ENCODE measurements at regions not wholly inside any gene's neighbourhood (a gene's known extent, or its start where the extent isn't known, plus 50 kb on each side); places are given as distances from the start of the nearest gene placed in this dataset.

DNA sequence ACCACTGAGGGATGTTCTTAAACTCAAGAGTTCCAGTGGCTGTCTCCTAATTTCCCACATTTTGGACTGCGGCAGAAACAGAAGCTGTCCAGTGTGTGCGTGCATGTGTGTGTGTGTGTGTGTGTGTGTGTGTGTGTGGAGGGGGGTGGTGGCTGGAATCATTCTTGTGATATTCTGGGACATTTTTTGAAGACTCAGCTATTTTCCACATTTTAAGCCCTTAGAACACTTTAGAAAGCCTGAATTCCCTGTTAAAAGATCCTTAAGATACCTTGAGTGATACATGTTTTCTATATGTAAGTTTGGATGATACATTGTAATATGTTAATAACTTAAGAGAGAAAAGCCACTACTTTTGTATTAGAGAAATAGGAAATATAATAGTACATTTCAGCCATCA, 636.4 kb downstream of the PLPP3 start:
- Mint-ChIP-seq H3K27me3 (peaks cover 7 to 9% of the 10 kb centered on the region in 2 donors), H3K9me3 (peaks cover 2% of the 10 kb centered on the region), H3K4me3 (no peak overlapping the region), H3K36me3 (no peaks in the 10 kb centered on the region), H3K27ac (no peak overlapping the region), H3K4me1 (ENCODE audit: low read depth in 2 of 2) (no peaks in the 10 kb centered on the region)
- DNase-seq (ENCODE audit: low spot score): no peak
- ATAC-seq: no peak

DNA sequence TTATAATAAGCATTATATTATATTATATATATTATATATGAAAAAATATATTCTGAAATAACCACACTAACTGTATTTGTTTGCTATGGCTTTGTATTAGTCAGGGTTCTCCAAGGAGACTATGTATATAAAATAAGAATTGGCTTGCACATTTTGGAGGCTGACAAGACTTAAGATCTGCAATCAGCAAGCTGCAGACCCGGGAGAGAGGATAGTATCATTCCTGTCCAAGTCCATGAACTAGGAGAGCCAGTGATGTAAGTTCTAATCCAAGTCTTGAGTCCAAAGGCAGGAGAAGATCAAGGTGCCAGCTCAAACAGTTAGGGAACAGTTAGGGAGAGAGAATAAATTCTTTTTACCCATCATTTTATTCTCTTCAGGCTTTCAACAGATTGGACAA, 639.5 kb downstream of the PLPP3 start:
- no peak overlapping the region for H3K27ac Mint-ChIP-seq
- no peaks in the 10 kb centered on the region for H3K36me3 Mint-ChIP-seq

DNA sequence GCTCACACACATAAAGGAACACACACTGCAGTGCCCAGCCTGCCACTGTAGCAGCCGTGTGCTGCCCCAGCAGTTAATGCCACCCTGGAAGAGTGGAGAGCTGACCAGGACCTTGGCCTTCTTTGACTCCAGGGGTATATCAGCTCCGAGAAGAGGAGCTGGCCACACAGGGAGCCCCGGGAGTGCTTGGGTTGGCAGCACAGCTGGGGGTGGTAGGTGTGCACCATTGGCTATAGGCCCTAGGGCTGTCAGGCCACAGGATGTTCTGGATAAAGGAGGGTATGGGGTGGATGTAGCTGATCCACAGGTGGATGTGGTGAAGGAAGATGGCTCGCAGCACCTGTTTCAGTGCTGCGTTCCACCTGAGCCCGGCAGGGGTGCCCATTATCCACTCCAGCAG, 640.5 kb downstream of the PLPP3 start:
- Mint-ChIP-seq H3K27me3 (no peaks in the 10 kb centered on the region), H3K4me3 (no peak overlapping the region), H3K9me3 (no peaks in the 10 kb centered on the region), H3K36me3 (no peaks in the 10 kb centered on the region), H3K27ac (no peak overlapping the region), H3K4me1 (ENCODE audit: low read depth in 2 of 2) (no peaks in the 10 kb centered on the region)
- ATAC-seq: peak; percentile 27 to 43
- no peak for DNase-seq (ENCODE audit: low spot score)

More for the DNA sequence above, 639.5 kb downstream of the PLPP3 start:
- ATAC-seq (no peak), DNase-seq (ENCODE audit: low spot score) (no peak)
- Mint-ChIP-seq H3K4me3 (no peak overlapping the region), H3K9me3 (no peaks in the 10 kb centered on the region), H3K4me1 (ENCODE audit: low read depth in 2 of 2) (no peaks in the 10 kb centered on the region), H3K27me3 (no peaks in the 10 kb centered on the region)

DNA sequence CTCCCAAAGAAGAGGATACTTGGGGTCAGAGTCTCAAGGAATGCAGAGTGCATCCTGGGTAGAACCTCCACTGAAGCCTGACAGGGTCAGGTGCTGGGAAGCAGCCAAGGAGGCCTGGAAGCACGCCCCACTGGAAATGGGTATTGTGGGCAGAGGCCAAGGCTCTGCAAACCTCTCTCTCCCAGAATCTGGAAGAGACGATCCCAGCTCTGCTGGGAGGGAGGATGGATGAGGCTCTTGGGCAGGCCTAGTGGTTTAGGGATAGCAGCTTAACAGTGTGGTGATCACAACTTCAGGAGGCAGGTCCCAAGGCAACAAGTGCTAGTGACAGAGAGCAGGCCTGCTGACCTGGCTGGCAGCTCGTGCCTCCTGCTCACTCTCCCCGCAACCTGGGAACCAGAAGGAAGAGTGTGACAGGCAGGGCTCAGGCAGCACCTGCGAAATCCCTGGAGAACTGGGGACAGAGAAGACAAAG, 641.0 kb downstream of the PLPP3 start:
- H3K9me3 Mint-ChIP-seq: no peaks in the 10 kb centered on the region
- H3K4me3 Mint-ChIP-seq: no peak overlapping the region
- H3K36me3 Mint-ChIP-seq: no peaks in the 10 kb centered on the region
- H3K27ac Mint-ChIP-seq: no peak overlapping the region
- H3K27me3 Mint-ChIP-seq: no peaks in the 10 kb centered on the region
- H3K4me1 Mint-ChIP-seq (ENCODE audit: low read depth in 2 of 2): no peaks in the 10 kb centered on the region
- peak; percentile 31 to 45 for ATAC-seq
- DNase-seq (ENCODE audit: low spot score): no peak

DNA sequence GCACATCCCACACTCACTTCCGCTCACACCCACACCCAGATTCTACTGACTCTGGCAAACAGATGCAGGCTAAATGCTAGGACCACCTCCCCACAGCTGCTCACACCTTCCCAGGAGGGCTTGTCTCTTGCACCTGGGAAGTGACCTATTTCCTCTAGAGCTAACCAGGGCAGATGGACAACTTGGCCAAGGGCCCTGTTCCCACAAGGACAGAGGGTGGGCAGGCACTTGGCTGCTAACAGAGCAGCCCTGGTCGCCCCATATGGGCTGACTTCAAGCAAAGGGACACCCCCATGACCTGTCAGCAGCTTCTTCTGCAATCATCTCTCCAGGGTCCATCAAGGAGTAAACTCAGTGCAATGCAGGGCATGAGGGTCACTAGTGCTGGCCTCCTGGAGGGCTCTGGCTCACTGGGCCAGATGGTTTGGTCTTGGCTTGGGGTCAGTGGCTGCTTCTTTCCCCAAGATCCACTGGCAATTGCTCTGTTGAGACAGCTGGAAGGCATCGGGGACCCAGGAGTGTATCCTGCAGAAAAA, 641.5 kb downstream of the PLPP3 start:
- H3K4me1 Mint-ChIP-seq (ENCODE audit: low read depth in 2 of 2): no peaks in the 10 kb centered on the region
- H3K9me3 Mint-ChIP-seq: no peaks in the 10 kb centered on the region
- H3K4me3 Mint-ChIP-seq: no peak overlapping the region
- no peaks in the 10 kb centered on the region for H3K36me3 Mint-ChIP-seq
- no peaks in the 10 kb centered on the region for H3K27me3 Mint-ChIP-seq
- ATAC-seq: peak; percentile 45 to 52
- H3K27ac Mint-ChIP-seq: no peak overlapping the region
- no peak for DNase-seq (ENCODE audit: low spot score)

DNA sequence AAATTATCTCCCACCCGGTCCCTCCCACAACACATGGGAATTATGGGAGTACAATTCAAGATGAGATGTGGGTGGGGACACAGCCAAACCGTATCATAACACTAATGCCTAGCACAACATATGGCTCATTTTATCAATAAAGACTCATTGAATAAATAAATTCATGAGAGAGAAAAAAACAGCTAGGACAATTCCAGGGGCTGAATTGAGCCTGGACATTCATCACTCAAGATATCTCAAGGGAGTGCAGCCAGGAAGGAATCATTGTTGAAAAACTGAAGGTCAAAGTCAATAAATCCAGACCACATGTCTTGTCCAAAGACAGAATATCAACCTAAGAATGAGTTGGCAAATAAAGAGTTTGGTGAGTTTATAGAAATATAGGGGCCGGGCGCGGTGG, 644.1 kb downstream of the PLPP3 start:
- Mint-ChIP-seq H3K4me3 (no peak overlapping the region), H3K4me1 (ENCODE audit: low read depth in 2 of 2) (no peaks in the 10 kb centered on the region), H3K36me3 (no peaks in the 10 kb centered on the region), H3K27ac (no peak overlapping the region), H3K9me3 (no peaks in the 10 kb centered on the region), H3K27me3 (peaks cover 0 to 5% of the 10 kb centered on the region in 2 donors)
- ATAC-seq (no peak), DNase-seq (ENCODE audit: low spot score) (no peak)

DNA sequence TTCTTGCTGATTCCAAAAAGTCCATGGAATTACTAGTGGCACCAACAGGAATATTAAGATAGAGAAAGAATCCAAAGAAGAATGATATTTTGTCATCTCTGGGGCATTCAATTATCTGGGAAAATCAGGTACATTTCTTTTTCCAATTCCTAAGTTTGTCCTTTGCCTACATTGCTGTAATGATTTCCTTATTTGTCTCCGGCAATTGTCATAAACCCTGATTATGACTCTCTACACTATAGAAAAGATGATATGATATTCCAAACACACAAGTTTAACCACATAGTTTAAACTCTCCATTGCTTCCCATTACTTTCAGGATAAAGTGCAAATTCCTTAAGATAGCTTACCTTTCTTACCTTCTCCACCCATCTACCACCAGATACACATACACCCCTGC, 647.0 kb downstream of the PLPP3 start:
- ATAC-seq: no peak
- Mint-ChIP-seq H3K36me3 (no peaks in the 10 kb centered on the region), H3K4me1 (ENCODE audit: low read depth in 2 of 2) (no peaks in the 10 kb centered on the region), H3K27me3 (peaks cover 0 to 5% of the 10 kb centered on the region in 2 donors), H3K27ac (no peak overlapping the region), H3K9me3 (no peaks in the 10 kb centered on the region), H3K4me3 (no peak overlapping the region)
- DNase-seq (ENCODE audit: low spot score): no peak

DNA sequence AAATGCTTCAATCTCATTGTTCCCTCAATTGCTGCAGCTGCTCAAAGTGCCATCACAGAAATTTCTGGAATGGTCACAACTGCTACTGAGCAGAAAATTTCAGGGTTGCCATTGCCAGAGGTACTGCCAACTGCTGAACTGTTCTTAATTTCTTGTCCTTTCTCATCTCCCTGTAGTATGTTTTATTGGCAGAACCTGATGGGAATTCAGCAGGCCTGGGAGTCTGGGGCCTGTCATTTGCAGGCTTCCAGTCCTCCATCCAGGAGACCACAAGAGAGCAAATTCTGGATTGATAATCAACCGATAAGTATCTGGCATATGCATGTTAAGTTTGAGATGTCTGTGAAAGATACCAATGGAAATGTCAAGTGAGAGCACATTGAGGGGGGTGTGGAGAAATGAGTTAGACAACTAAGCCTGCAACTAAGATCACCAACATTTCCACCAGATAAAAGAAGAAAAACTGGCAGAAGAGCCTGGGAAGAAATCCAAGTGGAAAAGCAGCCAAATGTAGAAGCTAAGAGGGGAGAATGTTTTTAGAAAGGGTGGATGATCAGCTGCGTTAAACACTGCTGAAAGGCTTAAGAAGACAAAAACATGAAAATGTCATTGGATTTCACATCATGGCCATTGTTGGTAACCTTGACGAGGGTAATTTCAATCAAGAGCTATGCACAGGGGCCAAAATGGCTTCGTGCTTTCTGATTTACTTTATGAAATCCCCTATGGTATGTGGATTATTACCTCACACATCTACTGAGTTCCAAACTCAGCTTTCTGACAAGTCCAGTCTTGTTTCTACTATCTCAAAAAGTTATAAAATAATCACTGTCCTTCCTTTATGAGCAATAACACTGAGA, 648.1 kb downstream of the PLPP3 start:
- Mint-ChIP-seq H3K4me1 (ENCODE audit: low read depth in 2 of 2) (no peaks in the 10 kb centered on the region), H3K36me3 (no peaks in the 10 kb centered on the region), H3K27ac (no peak overlapping the region), H3K27me3 (peaks cover 2 to 6% of the 10 kb centered on the region in 2 donors), H3K9me3 (no peaks in the 10 kb centered on the region), H3K4me3 (no peak overlapping the region)
- ATAC-seq: no peak
- DNase-seq (ENCODE audit: low spot score): no peak

DNA sequence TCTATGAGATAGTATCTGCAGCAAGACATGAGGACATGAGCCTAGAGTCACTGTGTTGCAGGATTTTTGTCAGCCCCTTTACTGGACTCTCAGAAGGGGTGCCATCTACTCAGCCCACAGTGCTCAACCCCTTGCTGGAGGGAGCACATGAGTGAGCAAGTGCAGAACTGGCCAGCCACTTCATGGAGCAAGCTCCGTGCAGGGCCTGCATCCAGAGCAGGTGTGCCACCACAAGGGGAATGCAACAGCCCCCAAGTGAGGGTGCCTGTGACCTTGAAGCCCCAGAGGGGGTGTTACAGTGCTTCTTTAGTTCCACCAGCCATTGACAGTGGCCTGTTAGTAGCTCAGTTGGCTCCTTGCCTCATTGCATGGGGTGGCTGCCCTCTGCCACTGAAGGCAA, 649.7 kb downstream of the PLPP3 start:
- H3K9me3 Mint-ChIP-seq: no peaks in the 10 kb centered on the region
- no peaks in the 10 kb centered on the region for H3K4me1 Mint-ChIP-seq (ENCODE audit: low read depth in 2 of 2)
- no peak overlapping the region for H3K4me3 Mint-ChIP-seq
- ATAC-seq: peak; percentile 9 to 28
- no peaks in the 10 kb centered on the region for H3K36me3 Mint-ChIP-seq
- H3K27ac Mint-ChIP-seq: no peak overlapping the region
- H3K27me3 Mint-ChIP-seq: peaks cover 4 to 15% of the 10 kb centered on the region in 2 donors
- no peak for DNase-seq (ENCODE audit: low spot score)

DNA sequence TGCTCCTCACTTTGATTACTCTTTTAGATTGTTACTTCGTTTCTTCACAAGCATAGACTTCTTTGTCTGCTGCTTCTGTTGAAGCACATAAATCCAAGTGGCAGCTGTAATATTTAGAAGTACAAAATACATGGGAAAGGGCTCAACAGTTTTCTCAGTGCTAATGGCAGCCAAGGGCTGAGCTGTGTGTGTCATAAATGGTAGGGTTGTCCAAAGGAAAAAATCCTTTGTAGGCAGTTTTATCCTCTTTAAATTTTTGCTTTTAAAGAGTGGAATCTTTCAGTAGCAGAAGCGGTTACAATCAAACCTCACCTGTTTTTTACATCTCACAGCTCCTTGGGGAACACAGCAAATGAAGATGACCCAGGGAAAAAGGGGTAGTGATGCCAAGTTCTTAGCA, 650.8 kb downstream of the PLPP3 start:
- no peak for ATAC-seq
- Mint-ChIP-seq H3K4me1 (ENCODE audit: low read depth in 2 of 2) (no peaks in the 10 kb centered on the region), H3K36me3 (no peaks in the 10 kb centered on the region), H3K27ac (no peak overlapping the region), H3K4me3 (no peak overlapping the region), H3K9me3 (no peaks in the 10 kb centered on the region), H3K27me3 (peaks cover 4 to 15% of the 10 kb centered on the region in 2 donors)
- DNase-seq (ENCODE audit: low spot score): no peak

DNA sequence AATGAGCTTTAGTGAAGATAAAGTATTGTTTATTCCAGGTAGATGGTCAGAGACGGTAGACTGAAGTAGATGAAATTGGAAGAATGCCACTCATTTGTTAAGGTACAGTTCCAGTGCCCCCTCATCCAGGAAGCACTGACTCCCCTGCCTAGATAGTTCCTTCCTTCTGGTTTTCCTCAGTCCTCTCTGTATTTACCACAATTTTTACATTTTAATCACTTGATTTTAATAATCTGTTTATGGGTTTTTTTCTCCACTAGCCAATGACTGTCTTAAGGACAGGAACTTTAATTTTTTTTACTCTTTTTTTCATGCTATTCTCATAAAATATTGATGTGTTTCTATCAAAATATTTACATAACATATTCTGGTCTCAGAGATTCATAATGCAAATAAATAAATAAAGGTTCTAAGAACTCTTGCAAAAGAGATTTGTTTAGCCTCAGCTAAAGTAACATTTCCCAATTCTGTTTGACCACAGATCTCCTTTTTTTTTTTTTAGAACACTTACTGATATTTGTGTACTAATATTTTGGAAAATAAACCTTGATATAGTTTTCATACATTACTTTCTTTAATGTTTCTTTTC, 651.6 kb downstream of the PLPP3 start:
- H3K4me3 Mint-ChIP-seq: no peak overlapping the region
- H3K9me3 Mint-ChIP-seq: no peaks in the 10 kb centered on the region
- no peaks in the 10 kb centered on the region for H3K36me3 Mint-ChIP-seq
- H3K4me1 Mint-ChIP-seq (ENCODE audit: low read depth in 2 of 2): no peaks in the 10 kb centered on the region
- ATAC-seq: no peak
- no peak for DNase-seq (ENCODE audit: low spot score)
- no peak overlapping the region for H3K27ac Mint-ChIP-seq
- peaks cover 4 to 15% of the 10 kb centered on the region in 2 donors for H3K27me3 Mint-ChIP-seq

DNA sequence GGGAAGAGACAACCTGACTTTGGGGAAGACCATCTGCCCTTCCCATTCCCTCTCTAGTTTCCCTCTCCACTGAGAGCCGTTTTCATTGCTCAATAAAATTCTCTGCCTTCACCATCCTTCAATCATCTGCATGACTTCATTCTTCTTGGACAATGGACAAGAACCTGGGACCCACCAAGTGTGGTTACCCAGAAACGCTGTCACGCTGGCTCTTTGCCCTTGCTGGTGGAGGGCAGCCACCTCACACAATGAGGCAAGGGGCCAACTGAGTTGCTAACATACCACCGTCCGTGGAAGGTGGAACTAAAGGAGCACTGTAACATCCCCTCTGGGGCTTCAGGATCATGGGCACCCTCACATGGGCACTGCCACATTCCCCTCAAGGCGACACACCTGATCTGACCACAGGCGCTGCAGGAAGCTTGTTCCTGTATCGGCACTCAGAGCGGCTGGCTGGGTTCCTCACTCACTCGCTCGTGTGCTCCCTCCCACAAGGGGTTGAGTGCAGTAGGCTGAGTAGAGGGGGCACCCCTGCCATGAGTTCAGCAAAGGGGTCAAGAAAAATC, 652.4 kb downstream of the PLPP3 start:
- Mint-ChIP-seq H3K4me3 (no peak overlapping the region), H3K27me3 (peaks cover 4 to 15% of the 10 kb centered on the region in 2 donors), H3K36me3 (no peaks in the 10 kb centered on the region), H3K27ac (no peak overlapping the region), H3K9me3 (no peaks in the 10 kb centered on the region), H3K4me1 (ENCODE audit: low read depth in 2 of 2) (no peaks in the 10 kb centered on the region)
- DNase-seq (ENCODE audit: low spot score) (no peak), ATAC-seq (no peak)

DNA sequence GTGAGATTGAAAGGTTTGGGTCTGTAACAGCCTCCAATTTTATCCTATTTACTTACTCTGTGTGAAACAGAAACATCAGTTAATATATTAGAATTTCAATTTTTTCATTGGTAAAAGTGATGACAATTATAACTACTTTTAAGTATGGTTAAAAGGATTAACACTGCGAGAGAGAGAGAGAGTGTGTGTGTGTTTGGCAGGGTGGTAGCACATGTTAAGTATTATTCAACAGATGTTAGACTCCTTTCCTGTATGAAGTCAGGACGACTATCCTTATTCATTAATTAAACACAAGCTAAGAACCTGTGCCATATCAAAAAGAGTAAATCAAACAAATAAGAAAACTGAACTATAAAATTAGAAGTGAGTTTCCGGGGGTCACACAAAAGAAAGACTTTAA, 662.5 kb downstream of the PLPP3 start:
- Mint-ChIP-seq H3K27ac (no peak overlapping the region), H3K27me3 (peaks cover 7 to 8% of the 10 kb centered on the region in 2 donors), H3K4me1 (ENCODE audit: low read depth in 2 of 2) (no peaks in the 10 kb centered on the region), H3K9me3 (no peaks in the 10 kb centered on the region), H3K36me3 (no peaks in the 10 kb centered on the region), H3K4me3 (no peak overlapping the region)
- ATAC-seq (no peak), DNase-seq (ENCODE audit: low spot score) (no peak)

DNA sequence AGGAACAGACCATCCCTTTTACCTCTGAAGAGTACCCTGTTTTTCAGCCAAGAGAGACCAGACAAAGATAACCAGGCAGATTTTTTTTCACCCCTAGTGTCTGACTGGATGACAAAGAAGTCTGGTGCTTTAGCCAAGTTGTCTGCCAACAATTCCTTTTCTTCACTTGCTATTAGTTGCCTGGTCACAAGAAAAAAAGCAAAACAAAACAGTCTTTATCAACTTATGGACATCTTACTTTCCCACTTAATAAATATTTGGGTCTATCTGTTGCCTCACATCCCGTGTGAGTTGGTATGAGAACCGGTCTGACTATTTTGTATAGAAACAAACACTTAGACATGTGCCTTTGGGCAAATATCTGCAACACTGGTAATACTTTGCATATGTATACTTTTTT, 662.9 kb downstream of the PLPP3 start:
- H3K4me3 Mint-ChIP-seq: no peak overlapping the region
- no peak for ATAC-seq

More for the DNA sequence above, 662.9 kb downstream of the PLPP3 start:
- Mint-ChIP-seq H3K4me1 (ENCODE audit: low read depth in 2 of 2) (no peaks in the 10 kb centered on the region), H3K27me3 (peaks cover 7 to 8% of the 10 kb centered on the region in 2 donors), H3K36me3 (no peaks in the 10 kb centered on the region), H3K27ac (no peak overlapping the region), H3K9me3 (no peaks in the 10 kb centered on the region)
- DNase-seq (ENCODE audit: low spot score): no peak
